A549 (cell line): ENCODE measurements at regions not wholly inside any gene's neighbourhood (a gene's known extent, or its start where the extent isn't known, plus 50 kb on each side); places are given as distances from the start of the nearest gene placed in this dataset.
A peak's percentile ranks its signal among the peaks of the same experiment; 100 is the strongest.

Source experiments
- ATAC-seq, 2 experiments: fragments of 200-7000 bp in 1 of 2; fragments of >200 bp in 1 of 2; cut with Nextera tagmentation in 1 of 2; cut with Tn5 transposase in 1 of 2; 3 replicates each; pipeline versions ENCODE4 v1.8.0 to v1.9.1; 2018 to 2020; ENCODE audit warnings: mild to moderate bottlenecking in 1 of 2, moderate library complexity in 1 of 2
- CTCF ChIA-PET: fragments of 300-600 bp; sonication (Branson Sonifier 250); formaldehyde crosslinking; extraction: SDS; loops from one replicate; lab custom pipeline; 2021; ENCODE audit warnings: antibody characterized with exemption, inconsistent platforms; lab: Yijun Ruan, JAX
- POLR2A ChIA-PET: fragments of 350-600 bp; formaldehyde crosslinking; extraction: SDS; loops from one replicate; lab custom pipeline; 2021; ENCODE audit warnings: antibody characterized with exemption, inconsistent platforms; lab: Yijun Ruan, JAX
- DNase-seq, 2 experiments: peaks; one replicate each; pipeline versions ENCODE4 v3.0.0 to v3.0.0-alpha.2; 2011 to 2016; ENCODE audit warnings: low read depth in 1 of 2, low spot score in 1 of 2
- FAIRE-seq: peaks from 2 replicates; lab custom pipeline; 2011; peaks lifted over from hg19 to GRCh38; lab: Jason Lieb, UNC
- H3K27ac ChIP-seq, 2 experiments: fragments of >200 bp; sonication (Bioruptor Twin); formaldehyde crosslinking; 3 replicates each; pipeline ENCODE4 v1.5.1; 2016 to 2017
- H3K4me1 ChIP-seq: fragments of >200 bp; sonication (Bioruptor Twin); formaldehyde crosslinking; 3 replicates; pipeline ENCODE4 v1.6.1; 2016
- H3K4me2 ChIP-seq: fragments of >200 bp; sonication (Bioruptor Twin); formaldehyde crosslinking; 3 replicates; pipeline ENCODE4 v1.6.1; 2016
- H3K4me3 ChIP-seq: fragments of >200 bp; sonication (Bioruptor Twin); formaldehyde crosslinking; 3 replicates; pipeline ENCODE4 v1.5.1; 2016
- H3K9me3 ChIP-seq: fragments of >200 bp; sonication (Bioruptor Twin); formaldehyde crosslinking; 3 replicates; pipeline ENCODE4 v1.6.1; 2016
- BHLHE40 ChIP-seq: IDR thresholded peaks from 2 replicates; pipeline ENCODE4 v1.6.1; 2012; ENCODE audit warnings: low read depth, low read length, inconsistent platforms
- CBX8 ChIP-seq: fragments of 200-600 bp; sonication (generic); IDR thresholded peaks from 2 replicates; pipeline ENCODE4 v1.6.1; 2016
- CHD4 ChIP-seq: fragments of 200-600 bp; sonication (generic); IDR thresholded peaks from 2 replicates; pipeline ENCODE4 v1.6.1; 2016; ENCODE audit warnings: antibody characterized with exemption, mild to moderate bottlenecking, borderline replicate concordance
- EHF ChIP-seq: fragments of 250-450 bp; sonication (Bioruptor Pico); IDR thresholded peaks from 2 replicates; pipeline ENCODE4 v1.5.0; 2020; ENCODE audit warnings: mild to moderate bottlenecking
- EHMT2 ChIP-seq: fragments of 200-600 bp; sonication (generic); IDR thresholded peaks from 2 replicates; pipeline ENCODE4 v1.6.1; 2016; ENCODE audit warnings: antibody characterized with exemption, low read depth, mild to moderate bottlenecking, moderate library complexity
- ELK1 ChIP-seq: fragments of 150-350 bp; IDR thresholded peaks from 2 replicates; pipeline ENCODE4 v1.6.1; 2014; ENCODE audit warnings: low read depth, mild to moderate bottlenecking, low read length
- EP300 ChIP-seq, 2 experiments: fragments of >200 bp; sonication (Bioruptor Twin); formaldehyde crosslinking; IDR thresholded peaks; 2 replicates in 1 of 2; 3 replicates in 1 of 2; pipeline ENCODE4 v1.6.1; 2016 to 2017
- ESRRA ChIP-seq: fragments of 150-350 bp; IDR thresholded peaks from 2 replicates; pipeline ENCODE4 v1.6.1; 2014; ENCODE audit warnings: mild to moderate bottlenecking, low read length, borderline replicate concordance
- FOSL2 ChIP-seq, 2 experiments: fragments of 450-650 bp in 1 of 2; fragments of >200 bp in 1 of 2; sonication (Bioruptor Twin) in 1 of 2; formaldehyde crosslinking; IDR thresholded peaks; 2 replicates each; pipeline versions ENCODE4 v1.5.0 to v1.6.1; 2016 to 2020; ENCODE audit warnings: mild to moderate bottlenecking in 1 of 2, moderate library complexity in 1 of 2
- FOXS1 ChIP-seq: fragments of 250-450 bp; sonication (Bioruptor Pico); IDR thresholded peaks from 2 replicates; pipeline ENCODE4 v1.5.0; 2020; ENCODE audit warnings: mild to moderate bottlenecking, moderate library complexity
- HDAC2 ChIP-seq: fragments of 200-600 bp; sonication (generic); IDR thresholded peaks from 2 replicates; pipeline ENCODE4 v1.6.1; 2016
- HES2 ChIP-seq: fragments of >200 bp; sonication (Bioruptor Twin); formaldehyde crosslinking; IDR thresholded peaks from 2 replicates; pipeline ENCODE4 v1.6.1; 2016
- HOXA7 ChIP-seq: fragments of 250-450 bp; sonication (Bioruptor Pico); IDR thresholded peaks from 2 replicates; pipeline ENCODE4 v1.5.0; 2020; ENCODE audit warnings: mild to moderate bottlenecking, moderate library complexity
- KDM1A ChIP-seq: fragments of 200-600 bp; sonication (generic); IDR thresholded peaks from 2 replicates; pipeline ENCODE4 v1.6.1; 2016; ENCODE audit warnings: low read depth, mild to moderate bottlenecking
- KDM5A ChIP-seq: fragments of 200-600 bp; sonication (generic); IDR thresholded peaks from 2 replicates; pipeline ENCODE4 v1.6.1; 2016; ENCODE audit warnings: antibody characterized with exemption, mild to moderate bottlenecking
- MAZ ChIP-seq: fragments of 150-350 bp; IDR thresholded peaks from 2 replicates; pipeline ENCODE4 v1.6.1; 2014; ENCODE audit warnings: antibody characterized with exemption, low read depth, low read length, borderline replicate concordance
- NFE2L2 ChIP-seq: fragments of 150-350 bp; conservative IDR thresholded peaks from 2 replicates; pipeline ENCODE4 v1.6.1; 2014; ENCODE audit warnings: low read length
- PHF8 ChIP-seq: fragments of 200-600 bp; sonication (generic); IDR thresholded peaks from 2 replicates; pipeline ENCODE4 v1.6.1; 2016; ENCODE audit warnings: low read depth, mild to moderate bottlenecking, antibody characterized with exemption, moderate library complexity, borderline replicate concordance
- SREBF2 ChIP-seq: fragments of 450-650 bp; IDR thresholded peaks from 2 replicates; pipeline ENCODE4 v1.6.1; 2014; ENCODE audit warnings: mild to moderate bottlenecking, moderate library complexity
- ZC3H11A ChIP-seq: fragments of 450-650 bp; IDR thresholded peaks from 2 replicates; pipeline ENCODE4 v1.6.1; 2014; ENCODE audit warnings: antibody characterized with exemption, mild to moderate bottlenecking
- ZFP36 ChIP-seq: fragments of 450-650 bp; IDR thresholded peaks from 2 replicates; pipeline ENCODE4 v1.6.1; 2014; ENCODE audit warnings: borderline replicate concordance; ENCODE audit not compliant: partially characterized antibody
- ZSCAN20 ChIP-seq: fragments of 250-450 bp; sonication (Bioruptor Pico); IDR thresholded peaks from 2 replicates; pipeline ENCODE4 v1.8.0; 2022; ENCODE audit warnings: mild to moderate bottlenecking, moderate library complexity
- WGBS: methylation state at CpG from one replicate; pipeline ENCODE4 v1.1.6; 2017; ENCODE audit errors: missing lambda C conversion rate; 5-methylcytosine and 5-hydroxymethylcytosine counted together
- TF ChIP-seq, protein P1 (sequence below): fragments of >200 bp; sonication (Bioruptor Twin); formaldehyde crosslinking; IDR thresholded peaks from 3 replicates; pipeline ENCODE4 v1.6.1; 2016
- TF ChIP-seq, protein P2 (sequence below): fragments of 200-600 bp; sonication (generic); IDR thresholded peaks from 2 replicates; pipeline ENCODE4 v1.6.1; 2016; ENCODE audit warnings: antibody characterized with exemption, mild to moderate bottlenecking, moderate library complexity
- TF ChIP-seq, protein P3 (sequence below): IDR thresholded peaks from 2 replicates; pipeline ENCODE4 v1.6.1; 2012

DNA sequence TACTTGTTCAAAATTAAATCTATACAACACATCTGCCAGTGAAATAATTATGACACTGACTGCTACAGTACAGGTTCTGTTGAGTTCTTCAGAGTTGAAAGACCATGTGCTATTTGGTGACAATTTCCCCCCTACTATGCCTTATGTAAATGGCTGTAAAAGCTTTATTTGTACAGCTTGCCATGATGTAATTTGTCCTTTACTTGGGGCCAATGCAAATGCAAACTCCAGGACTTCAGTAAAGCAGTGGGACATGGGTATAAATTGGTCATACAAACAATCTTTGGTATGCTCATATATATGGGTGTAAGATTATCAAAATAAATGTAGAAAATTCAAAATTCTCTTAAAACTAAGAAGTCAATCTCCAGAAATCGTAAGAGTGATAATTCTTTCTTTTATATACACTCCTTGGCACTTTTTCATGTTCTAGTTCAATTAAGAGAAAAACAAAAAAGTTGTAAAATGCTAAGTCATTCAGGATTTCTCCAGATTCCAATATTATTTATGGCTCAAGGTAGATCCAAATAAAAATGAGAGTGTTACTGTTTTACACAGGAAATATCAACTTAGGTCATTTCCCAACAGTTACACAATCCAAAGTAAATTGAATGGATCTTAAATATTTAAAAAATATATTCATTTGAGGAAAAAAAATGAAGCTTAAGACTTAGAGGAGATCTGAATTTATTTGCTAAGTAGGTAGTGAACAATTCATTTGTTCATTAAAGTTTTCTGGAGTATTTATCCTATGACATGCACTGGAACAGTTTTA lies 1310.5 kb upstream of the CITED2 start:
- POLR2A ChIA-PET = no interaction called here

DNA sequence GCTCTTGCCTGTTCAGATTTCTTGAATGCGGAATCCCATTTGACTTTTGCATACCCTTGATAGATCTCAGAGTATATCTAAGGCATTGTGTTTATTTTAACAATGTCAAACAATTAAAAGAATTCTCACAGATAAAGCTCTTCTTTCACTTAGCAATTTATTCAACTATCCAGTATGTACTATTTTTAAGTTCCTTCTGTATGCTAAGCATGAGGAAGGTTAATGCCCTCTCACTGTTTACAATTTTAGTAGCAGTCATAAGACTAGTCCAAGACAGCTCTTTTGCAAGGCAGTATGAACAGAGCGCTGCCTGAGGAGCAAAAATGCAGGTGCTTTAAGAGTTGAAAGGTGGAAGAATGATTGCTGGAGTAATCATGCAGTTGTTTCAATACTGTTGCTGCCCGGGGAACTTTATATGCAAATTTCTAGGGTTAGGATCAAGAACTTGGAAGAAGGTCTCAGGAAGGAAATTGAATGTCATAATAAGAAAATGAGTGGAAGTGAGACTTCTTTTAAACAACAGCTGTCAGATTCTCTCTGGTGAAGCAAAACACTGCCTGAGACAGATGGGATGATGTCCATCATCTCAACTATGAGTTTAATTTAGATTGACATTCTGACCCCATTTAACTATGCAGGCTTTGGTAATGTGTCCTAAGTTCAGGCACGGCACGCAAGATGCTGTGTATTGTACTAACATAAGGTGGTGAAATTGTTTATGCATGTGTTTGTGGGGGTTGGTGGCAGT lies 1303.5 kb upstream of the CITED2 start:
- no peak overlapping the region for H3K4me3 ChIP-seq
- no peaks in the 10 kb centered on the region for H3K9me3 ChIP-seq
- no peaks in the 10 kb centered on the region for H3K4me1 ChIP-seq
- no peak for DNase-seq
- ChIA-PET POLR2A (no interaction called here), CTCF (no interaction called here)
- no peak for ATAC-seq
- WGBS = 78% methylated on average over 5 of the region's 5 CpGs
- H3K27ac ChIP-seq = no peak overlapping the region
- no peak for TF ChIP-seq KDM5A
- TF ChIP-seq EP300 (IDR thresholded peaks at IDR 0.05) = no peak
- no peak for TF ChIP-seq BHLHE40
- TF ChIP-seq KDM1A = no peak
- TF ChIP-seq FOXS1 (CRISPR knock-in tag) = no peak
- no peak for TF ChIP-seq SREBF2
- TF ChIP-seq, protein P1, sequence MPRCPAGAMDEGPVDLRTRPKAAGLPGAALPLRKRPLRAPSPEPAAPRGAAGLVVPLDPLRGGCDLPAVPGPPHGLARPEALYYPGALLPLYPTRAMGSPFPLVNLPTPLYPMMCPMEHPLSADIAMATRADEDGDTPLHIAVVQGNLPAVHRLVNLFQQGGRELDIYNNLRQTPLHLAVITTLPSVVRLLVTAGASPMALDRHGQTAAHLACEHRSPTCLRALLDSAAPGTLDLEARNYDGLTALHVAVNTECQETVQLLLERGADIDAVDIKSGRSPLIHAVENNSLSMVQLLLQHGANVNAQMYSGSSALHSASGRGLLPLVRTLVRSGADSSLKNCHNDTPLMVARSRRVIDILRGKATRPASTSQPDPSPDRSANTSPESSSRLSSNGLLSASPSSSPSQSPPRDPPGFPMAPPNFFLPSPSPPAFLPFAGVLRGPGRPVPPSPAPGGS = no peak
- no peak for TF ChIP-seq ELK1
- no peak overlapping the region for H3K4me2 ChIP-seq
- FAIRE-seq = no peak

More for the DNA sequence above, 1310.5 kb upstream of the CITED2 start:
- DNase-seq = peak in 1 of 2 experiments; percentile 8
- TF ChIP-seq HES2 (no peak), ZC3H11A (no peak), EHMT2 (no peak), CBX8 (no peak), MAZ (no peak), CHD4 (no peak), EHF (CRISPR knock-in tag) (no peak), HOXA7 (CRISPR knock-in tag) (no peak), ZFP36 (no peak), ESRRA (no peak), ZSCAN20 (no peak), NFE2L2 (no peak), HDAC2 (no peak), FOSL2 (IDR thresholded peaks at IDR 0.05) (no peak), FOSL2 (CRISPR knock-in tag; IDR thresholded peaks at IDR 0.05) (no peak), PHF8 (no peak)
- TF ChIP-seq, protein P2, sequence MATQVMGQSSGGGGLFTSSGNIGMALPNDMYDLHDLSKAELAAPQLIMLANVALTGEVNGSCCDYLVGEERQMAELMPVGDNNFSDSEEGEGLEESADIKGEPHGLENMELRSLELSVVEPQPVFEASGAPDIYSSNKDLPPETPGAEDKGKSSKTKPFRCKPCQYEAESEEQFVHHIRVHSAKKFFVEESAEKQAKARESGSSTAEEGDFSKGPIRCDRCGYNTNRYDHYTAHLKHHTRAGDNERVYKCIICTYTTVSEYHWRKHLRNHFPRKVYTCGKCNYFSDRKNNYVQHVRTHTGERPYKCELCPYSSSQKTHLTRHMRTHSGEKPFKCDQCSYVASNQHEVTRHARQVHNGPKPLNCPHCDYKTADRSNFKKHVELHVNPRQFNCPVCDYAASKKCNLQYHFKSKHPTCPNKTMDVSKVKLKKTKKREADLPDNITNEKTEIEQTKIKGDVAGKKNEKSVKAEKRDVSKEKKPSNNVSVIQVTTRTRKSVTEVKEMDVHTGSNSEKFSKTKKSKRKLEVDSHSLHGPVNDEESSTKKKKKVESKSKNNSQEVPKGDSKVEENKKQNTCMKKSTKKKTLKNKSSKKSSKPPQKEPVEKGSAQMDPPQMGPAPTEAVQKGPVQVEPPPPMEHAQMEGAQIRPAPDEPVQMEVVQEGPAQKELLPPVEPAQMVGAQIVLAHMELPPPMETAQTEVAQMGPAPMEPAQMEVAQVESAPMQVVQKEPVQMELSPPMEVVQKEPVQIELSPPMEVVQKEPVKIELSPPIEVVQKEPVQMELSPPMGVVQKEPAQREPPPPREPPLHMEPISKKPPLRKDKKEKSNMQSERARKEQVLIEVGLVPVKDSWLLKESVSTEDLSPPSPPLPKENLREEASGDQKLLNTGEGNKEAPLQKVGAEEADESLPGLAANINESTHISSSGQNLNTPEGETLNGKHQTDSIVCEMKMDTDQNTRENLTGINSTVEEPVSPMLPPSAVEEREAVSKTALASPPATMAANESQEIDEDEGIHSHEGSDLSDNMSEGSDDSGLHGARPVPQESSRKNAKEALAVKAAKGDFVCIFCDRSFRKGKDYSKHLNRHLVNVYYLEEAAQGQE = no peak
- TF ChIP-seq, protein P3, sequence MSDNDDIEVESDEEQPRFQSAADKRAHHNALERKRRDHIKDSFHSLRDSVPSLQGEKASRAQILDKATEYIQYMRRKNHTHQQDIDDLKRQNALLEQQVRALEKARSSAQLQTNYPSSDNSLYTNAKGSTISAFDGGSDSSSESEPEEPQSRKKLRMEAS = no peak
- TF ChIP-seq, protein P1 = no peak
- TF ChIP-seq, all 56 proteins: peak for 0
- WGBS = 24% methylated on average over 1 of the region's 1 CpG
- Histone ChIP-seq H3K4me3 (no peak overlapping the region), H3K4me1 (no peaks in the 10 kb centered on the region), H3K4me2 (no peak overlapping the region), H3K9me3 (no peaks in the 10 kb centered on the region), H3K27ac (no peak overlapping the region)
- CTCF ChIA-PET = no interaction called here
- ATAC-seq = no peak
- FAIRE-seq = no peak
